ENCODE measurements at regions not wholly inside any gene's neighbourhood (a gene's known extent, or its start where the extent isn't known, plus 50 kb on each side); places are given as distances from the start of the nearest gene placed in this dataset.

DNA sequence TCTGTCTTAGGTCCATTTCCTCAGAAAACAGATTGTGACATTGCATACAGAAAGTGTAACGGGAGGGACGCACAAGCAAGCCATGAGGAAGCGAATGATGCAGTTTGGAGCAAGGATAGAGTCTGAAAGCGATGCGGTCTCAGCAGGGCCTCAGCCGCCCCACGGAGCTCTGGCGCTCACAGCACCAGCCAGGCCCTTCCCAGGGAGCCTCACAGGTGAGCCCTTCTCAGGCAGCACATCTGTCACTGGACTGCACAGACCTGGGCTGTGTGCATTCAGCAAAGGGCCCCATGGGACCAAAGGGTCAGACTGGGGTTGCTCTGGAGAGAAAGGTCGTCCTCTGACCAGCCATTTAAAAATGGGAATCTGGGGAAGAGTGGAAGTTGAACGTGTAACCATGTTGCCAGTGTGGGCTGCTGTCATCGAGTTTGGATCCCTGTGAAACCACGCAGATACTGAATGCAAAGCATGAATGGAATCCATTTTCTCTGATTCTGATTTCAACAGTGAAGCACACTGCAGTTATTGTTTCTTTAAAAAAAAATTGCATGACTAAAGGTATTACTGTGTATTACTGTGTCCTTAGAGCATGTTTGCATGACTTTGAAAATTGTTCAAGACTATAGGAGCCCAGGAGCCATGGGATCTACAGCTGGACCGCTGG is 350.0 kb upstream of the AKR1E2 start:
- ATAC-seq (no peak), DNase-seq (no peak)
- no peaks in the 10 kb centered on the region for H3K36me3 ChIP-seq
- intact Hi-C loops (cut with DNase I; ENCODE audit: low total_unique reads): no loop called here
- H3K27me3 ChIP-seq: no peaks in the 10 kb centered on the region
- no peak overlapping the region for H3K27ac ChIP-seq
- in situ Hi-C loops (cut with MboI; ENCODE audit: low sequenced_read_pairs in 4 of 4): no loop called here
- H3K4me1 ChIP-seq: no peaks in the 10 kb centered on the region
- TF ChIP-seq, protein P1, sequence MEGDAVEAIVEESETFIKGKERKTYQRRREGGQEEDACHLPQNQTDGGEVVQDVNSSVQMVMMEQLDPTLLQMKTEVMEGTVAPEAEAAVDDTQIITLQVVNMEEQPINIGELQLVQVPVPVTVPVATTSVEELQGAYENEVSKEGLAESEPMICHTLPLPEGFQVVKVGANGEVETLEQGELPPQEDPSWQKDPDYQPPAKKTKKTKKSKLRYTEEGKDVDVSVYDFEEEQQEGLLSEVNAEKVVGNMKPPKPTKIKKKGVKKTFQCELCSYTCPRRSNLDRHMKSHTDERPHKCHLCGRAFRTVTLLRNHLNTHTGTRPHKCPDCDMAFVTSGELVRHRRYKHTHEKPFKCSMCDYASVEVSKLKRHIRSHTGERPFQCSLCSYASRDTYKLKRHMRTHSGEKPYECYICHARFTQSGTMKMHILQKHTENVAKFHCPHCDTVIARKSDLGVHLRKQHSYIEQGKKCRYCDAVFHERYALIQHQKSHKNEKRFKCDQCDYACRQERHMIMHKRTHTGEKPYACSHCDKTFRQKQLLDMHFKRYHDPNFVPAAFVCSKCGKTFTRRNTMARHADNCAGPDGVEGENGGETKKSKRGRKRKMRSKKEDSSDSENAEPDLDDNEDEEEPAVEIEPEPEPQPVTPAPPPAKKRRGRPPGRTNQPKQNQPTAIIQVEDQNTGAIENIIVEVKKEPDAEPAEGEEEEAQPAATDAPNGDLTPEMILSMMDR (IDR thresholded peaks at IDR 0.05 in 4 of 5, conservative IDR thresholded peaks at IDR 0.05 in 1 of 5): no peak
- TF ChIP-seq POLR2A (IDR thresholded peaks at IDR 0.05): no peak
- H3K9me3 ChIP-seq: no peaks in the 10 kb centered on the region
- H3K4me3 ChIP-seq: no peak overlapping the region

DNA sequence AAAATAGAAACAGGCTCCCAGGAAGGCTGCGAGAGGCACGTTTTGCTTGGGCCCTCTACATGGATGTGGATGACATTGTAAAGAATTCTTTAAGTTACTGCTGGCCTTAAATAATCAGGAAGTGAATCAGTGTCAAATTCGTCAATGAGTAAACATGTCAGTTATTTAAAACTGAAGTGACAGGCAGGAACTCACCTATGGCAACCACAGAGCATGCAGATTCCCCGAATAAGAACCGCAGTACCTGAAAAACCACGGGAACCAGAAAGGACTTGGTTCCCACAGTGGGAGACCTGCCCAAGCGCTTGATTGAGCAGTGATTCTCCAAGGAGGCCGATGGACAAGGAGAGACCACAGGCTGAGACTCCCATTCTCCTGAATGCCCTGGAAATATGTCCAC is 351.2 kb upstream of the AKR1E2 start:
- no peak for DNase-seq
- intact Hi-C loops (cut with DNase I; ENCODE audit: low total_unique reads) (no loop called here), in situ Hi-C loops (cut with MboI; ENCODE audit: low sequenced_read_pairs in 4 of 4) (loop anchor here in 1 of 4 donors (25.0 kb wide), 1 partner anchor 87 kb away; no protein-coding TSS in a partner anchor)

DNA sequence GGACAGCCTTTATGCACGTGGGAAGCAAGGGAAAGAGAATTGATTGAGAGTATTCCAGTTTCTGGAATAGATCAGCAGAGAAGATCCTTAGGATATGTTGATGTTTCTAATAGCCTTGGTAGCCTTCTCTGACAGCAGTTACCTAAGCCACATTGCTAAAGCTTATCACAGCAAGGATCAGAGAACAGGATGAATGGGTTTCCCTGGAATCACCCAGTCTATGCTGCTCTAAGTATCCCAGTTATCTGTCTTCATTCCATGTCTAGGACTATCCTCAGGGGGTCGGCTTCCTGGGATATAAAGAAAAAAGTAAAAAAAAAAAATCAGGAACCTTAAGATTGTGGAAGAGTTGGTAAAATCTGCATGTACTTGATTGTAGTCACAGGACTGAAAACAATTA is 352.0 kb upstream of the AKR1E2 start:
- Histone ChIP-seq H3K27me3 (no peaks in the 10 kb centered on the region), H3K27ac (no peak overlapping the region), H3K4me3 (no peak overlapping the region), H3K9me3 (no peaks in the 10 kb centered on the region), H3K36me3 (no peaks in the 10 kb centered on the region), H3K4me1 (no peaks in the 10 kb centered on the region)
- in situ Hi-C loops (cut with MboI; ENCODE audit: low sequenced_read_pairs in 4 of 4) (loop anchor here in 1 of 4 donors (25.0 kb wide), 1 partner anchor 88 kb away; no protein-coding TSS in a partner anchor), intact Hi-C loops (cut with DNase I; ENCODE audit: low total_unique reads) (no loop called here)
- DNase-seq (no peak), ATAC-seq (no peak)
- TF ChIP-seq, protein P1 (IDR thresholded peaks at IDR 0.05 in 4 of 5, conservative IDR thresholded peaks at IDR 0.05 in 1 of 5): no peak
- TF ChIP-seq POLR2A (IDR thresholded peaks at IDR 0.05): no peak

More for the DNA sequence above, 351.2 kb upstream of the AKR1E2 start:
- H3K4me3 ChIP-seq: no peak overlapping the region
- no peaks in the 10 kb centered on the region for H3K27me3 ChIP-seq
- TF ChIP-seq POLR2A (IDR thresholded peaks at IDR 0.05): no peak
- TF ChIP-seq, protein P1 (IDR thresholded peaks at IDR 0.05 in 4 of 5, conservative IDR thresholded peaks at IDR 0.05 in 1 of 5): no peak
- H3K4me1 ChIP-seq: no peaks in the 10 kb centered on the region
- no peaks in the 10 kb centered on the region for H3K9me3 ChIP-seq
- ATAC-seq: no peak
- H3K27ac ChIP-seq: no peak overlapping the region
- no peaks in the 10 kb centered on the region for H3K36me3 ChIP-seq

GRCh38 chr10:4472190-4472904 is 353.7 kb upstream of the AKR1E2 start:
- TF ChIP-seq, protein P1 (IDR thresholded peaks at IDR 0.05 in 4 of 5, conservative IDR thresholded peaks at IDR 0.05 in 1 of 5): no peak
- TF ChIP-seq POLR2A (IDR thresholded peaks at IDR 0.05): no peak
- no peaks in the 10 kb centered on the region for H3K9me3 ChIP-seq
- intact Hi-C loops (cut with DNase I; ENCODE audit: low total_unique reads) (no loop called here), in situ Hi-C loops (cut with MboI; ENCODE audit: low sequenced_read_pairs in 4 of 4) (loop anchor here in 1 of 4 donors (25.0 kb wide), 1 partner anchor 90 kb away; no protein-coding TSS in a partner anchor)
- ATAC-seq (no peak), DNase-seq (no peak)
- H3K27ac ChIP-seq: no peak overlapping the region
- no peaks in the 10 kb centered on the region for H3K4me1 ChIP-seq
- H3K27me3 ChIP-seq: no peaks in the 10 kb centered on the region
- no peak overlapping the region for H3K4me3 ChIP-seq
- H3K36me3 ChIP-seq: no peaks in the 10 kb centered on the region
